NB4 (cell line): ENCODE measurements at regions not wholly inside any gene's neighbourhood (a gene's known extent, or its start where the extent isn't known, plus 50 kb on each side); places are given as distances from the start of the nearest gene placed in this dataset.
A peak's percentile ranks its signal among the peaks of the same experiment; 100 is the strongest.

Experiments used
- DNase-seq: peaks from one replicate; pipeline ENCODE4 v3.0.0; 2010; ENCODE audit warnings: low read depth
- H3K4me3 ChIP-seq: one replicate; pipeline ENCODE4 v1.5.1; 2011; ENCODE audit warnings: mild to moderate bottlenecking, low read depth, low read length, moderate library complexity
- MYC ChIP-seq: IDR thresholded peaks from 2 replicates; pipeline ENCODE4 v1.6.1; 2011; ENCODE audit warnings: low read depth, low read length
- POLR2A ChIP-seq: IDR thresholded peaks from 2 replicates; pipeline ENCODE4 v1.6.1; 2011; ENCODE audit warnings: mild to moderate bottlenecking; ENCODE audit not compliant: insufficient read length; ENCODE audit errors: extremely low read depth
- TF ChIP-seq, protein P1 (sequence below): IDR thresholded peaks from one replicate; pipeline ENCODE4 v1.5.1; 2012; ENCODE audit warnings: low read depth, low read length
- TF ChIP-seq, protein P2 (sequence below): IDR thresholded peaks from 2 replicates; pipeline ENCODE4 v1.6.1; 2011; ENCODE audit warnings: low read depth, low read length

DNA sequence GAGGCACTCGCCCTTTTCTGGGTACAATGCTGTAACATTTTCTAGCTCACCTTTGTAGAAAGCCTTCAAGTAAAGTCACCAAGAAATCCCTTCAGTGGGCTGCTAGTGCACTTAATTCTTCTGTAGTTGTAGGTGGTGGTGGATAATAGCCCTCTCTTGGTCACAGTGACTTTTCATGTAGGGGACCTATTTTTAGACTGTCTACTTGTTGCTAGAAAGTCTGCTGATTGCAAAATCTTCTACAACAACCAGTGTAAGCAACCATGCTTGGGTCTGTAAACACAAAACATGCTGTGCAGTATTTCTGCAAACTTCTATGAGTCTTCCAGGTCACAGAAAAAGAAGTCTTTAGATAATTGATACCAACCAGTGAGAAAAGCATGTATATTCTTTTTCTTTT is 55.6 kb downstream of the PBDC1 start:
- TF ChIP-seq, protein P1, sequence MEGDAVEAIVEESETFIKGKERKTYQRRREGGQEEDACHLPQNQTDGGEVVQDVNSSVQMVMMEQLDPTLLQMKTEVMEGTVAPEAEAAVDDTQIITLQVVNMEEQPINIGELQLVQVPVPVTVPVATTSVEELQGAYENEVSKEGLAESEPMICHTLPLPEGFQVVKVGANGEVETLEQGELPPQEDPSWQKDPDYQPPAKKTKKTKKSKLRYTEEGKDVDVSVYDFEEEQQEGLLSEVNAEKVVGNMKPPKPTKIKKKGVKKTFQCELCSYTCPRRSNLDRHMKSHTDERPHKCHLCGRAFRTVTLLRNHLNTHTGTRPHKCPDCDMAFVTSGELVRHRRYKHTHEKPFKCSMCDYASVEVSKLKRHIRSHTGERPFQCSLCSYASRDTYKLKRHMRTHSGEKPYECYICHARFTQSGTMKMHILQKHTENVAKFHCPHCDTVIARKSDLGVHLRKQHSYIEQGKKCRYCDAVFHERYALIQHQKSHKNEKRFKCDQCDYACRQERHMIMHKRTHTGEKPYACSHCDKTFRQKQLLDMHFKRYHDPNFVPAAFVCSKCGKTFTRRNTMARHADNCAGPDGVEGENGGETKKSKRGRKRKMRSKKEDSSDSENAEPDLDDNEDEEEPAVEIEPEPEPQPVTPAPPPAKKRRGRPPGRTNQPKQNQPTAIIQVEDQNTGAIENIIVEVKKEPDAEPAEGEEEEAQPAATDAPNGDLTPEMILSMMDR: no peak
- TF ChIP-seq, protein P2, sequence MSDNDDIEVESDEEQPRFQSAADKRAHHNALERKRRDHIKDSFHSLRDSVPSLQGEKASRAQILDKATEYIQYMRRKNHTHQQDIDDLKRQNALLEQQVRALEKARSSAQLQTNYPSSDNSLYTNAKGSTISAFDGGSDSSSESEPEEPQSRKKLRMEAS: no peak
- no peak for TF ChIP-seq POLR2A
- TF ChIP-seq MYC: no peak
- H3K4me3 ChIP-seq: no peak overlapping the region
- DNase-seq: peak; percentile 1

DNA sequence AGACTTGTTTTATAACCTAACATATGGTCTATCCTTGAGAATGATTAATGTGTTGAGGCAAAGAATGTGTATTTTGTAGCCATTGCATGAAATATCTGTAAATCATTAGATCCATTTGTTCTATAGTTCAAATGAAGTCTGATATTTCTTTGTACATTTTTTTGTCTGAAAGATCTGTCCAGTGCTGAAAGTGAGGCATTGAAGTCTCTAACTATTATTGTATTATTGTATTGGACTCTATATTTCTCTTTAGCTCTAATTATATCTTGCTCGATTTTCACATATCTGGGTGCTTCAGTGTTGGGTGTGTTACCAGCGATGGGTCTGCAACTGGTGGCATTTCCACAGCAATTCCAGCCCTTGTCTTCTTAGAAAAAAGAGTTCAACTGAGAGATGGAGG is 76.0 kb downstream of the PBDC1 start:
- TF ChIP-seq POLR2A (no peak), MYC (no peak)
- TF ChIP-seq, protein P2: no peak
- TF ChIP-seq, protein P1: no peak
- DNase-seq: no peak
- H3K4me3 ChIP-seq: no peak overlapping the region

DNA sequence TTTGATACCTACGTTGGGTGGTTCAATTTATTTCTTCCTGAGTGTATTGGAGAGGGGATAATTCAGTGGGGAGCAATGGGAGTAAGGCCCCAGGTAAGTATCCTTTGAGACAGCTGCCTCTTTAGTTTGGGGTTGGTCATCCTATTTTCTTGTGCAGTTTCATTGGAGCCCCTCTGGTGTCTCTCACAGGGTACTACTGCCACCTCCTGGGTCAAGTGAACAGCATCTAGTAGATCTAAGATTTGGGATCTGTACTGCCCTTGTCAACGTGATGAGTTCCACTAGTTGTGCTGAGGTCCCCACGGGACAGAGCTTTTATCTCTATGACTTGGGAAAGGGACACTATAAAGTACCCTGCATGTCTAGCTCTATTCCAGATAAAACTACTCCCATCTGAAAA is 80.6 kb downstream of the PBDC1 start:
- no peak overlapping the region for H3K4me3 ChIP-seq
- DNase-seq: peak; percentile 59
- TF ChIP-seq, protein P1: peak; percentile 41
- TF ChIP-seq, protein P2: no peak
- TF ChIP-seq POLR2A: no peak
- TF ChIP-seq MYC: no peak

DNA sequence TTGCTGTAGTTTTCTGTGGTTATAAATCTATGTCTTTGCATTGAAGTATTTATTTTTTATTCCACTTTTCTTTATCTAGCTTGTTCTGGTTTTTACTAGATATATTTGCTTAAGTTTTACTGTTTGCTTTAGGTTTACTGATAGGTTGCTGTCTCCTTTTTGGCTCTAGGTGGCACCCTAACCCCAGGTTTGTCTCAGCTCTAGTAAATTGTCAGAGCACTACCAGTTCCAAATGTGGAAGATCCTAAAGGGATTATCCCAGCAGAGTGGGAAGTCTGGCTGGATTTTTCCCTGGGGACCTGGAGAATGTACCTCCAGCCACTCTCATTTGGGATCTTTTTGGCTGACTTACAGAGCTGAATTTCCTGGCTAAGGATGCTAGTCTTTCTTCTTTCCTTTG is 106.1 kb downstream of the PBDC1 start:
- TF ChIP-seq, protein P1: peak; percentile 58
- TF ChIP-seq POLR2A (no peak), MYC (no peak)
- TF ChIP-seq, protein P2: no peak
- peak; percentile 51 for DNase-seq
- H3K4me3 ChIP-seq: no peak overlapping the region
